BE2C (cell line): ENCODE measurements at regions not wholly inside any gene's neighbourhood (a gene's known extent, or its start where the extent isn't known, plus 50 kb on each side); places are given as distances from the start of the nearest gene placed in this dataset.

Experiments used
- DNase-seq: peaks from one replicate; pipeline ENCODE4 v3.0.0-alpha.2; 2020
- H3K27me3 ChIP-seq: fragments of 250-450 bp; sonication (Bioruptor Pico); 2 replicates; pipeline ENCODE4 v1.5.1; 2020; ENCODE audit warnings: mild to moderate bottlenecking
- H3K36me3 ChIP-seq: fragments of 250-450 bp; sonication (Bioruptor Pico); 2 replicates; pipeline ENCODE4 v1.5.1; 2020; ENCODE audit warnings: mild to moderate bottlenecking
- H3K4me1 ChIP-seq: fragments of 250-450 bp; sonication (Bioruptor Pico); 2 replicates; pipeline ENCODE4 v1.5.1; 2020
- H3K4me3 ChIP-seq: 2 replicates; pipeline ENCODE4 v1.5.1; 2011; ENCODE audit warnings: low read depth, low read length
- H3K9me3 ChIP-seq: fragments of 250-450 bp; sonication (Bioruptor Pico); 2 replicates; pipeline ENCODE4 v1.5.1; 2020
- TF ChIP-seq, protein P1 (sequence below): IDR thresholded peaks from 2 replicates; pipeline ENCODE4 v1.5.1; 2012; ENCODE audit warnings: mild to moderate bottlenecking, low read depth, low read length

- Histone ChIP-seq H3K4me3 (no peak overlapping the region), H3K27me3 (no peaks in the 10 kb centered on the region), H3K4me1 (no peaks in the 10 kb centered on the region), H3K9me3 (no peaks in the 10 kb centered on the region), H3K36me3 (no peaks in the 10 kb centered on the region)
- DNase-seq = no peak
- TF ChIP-seq, protein P1, sequence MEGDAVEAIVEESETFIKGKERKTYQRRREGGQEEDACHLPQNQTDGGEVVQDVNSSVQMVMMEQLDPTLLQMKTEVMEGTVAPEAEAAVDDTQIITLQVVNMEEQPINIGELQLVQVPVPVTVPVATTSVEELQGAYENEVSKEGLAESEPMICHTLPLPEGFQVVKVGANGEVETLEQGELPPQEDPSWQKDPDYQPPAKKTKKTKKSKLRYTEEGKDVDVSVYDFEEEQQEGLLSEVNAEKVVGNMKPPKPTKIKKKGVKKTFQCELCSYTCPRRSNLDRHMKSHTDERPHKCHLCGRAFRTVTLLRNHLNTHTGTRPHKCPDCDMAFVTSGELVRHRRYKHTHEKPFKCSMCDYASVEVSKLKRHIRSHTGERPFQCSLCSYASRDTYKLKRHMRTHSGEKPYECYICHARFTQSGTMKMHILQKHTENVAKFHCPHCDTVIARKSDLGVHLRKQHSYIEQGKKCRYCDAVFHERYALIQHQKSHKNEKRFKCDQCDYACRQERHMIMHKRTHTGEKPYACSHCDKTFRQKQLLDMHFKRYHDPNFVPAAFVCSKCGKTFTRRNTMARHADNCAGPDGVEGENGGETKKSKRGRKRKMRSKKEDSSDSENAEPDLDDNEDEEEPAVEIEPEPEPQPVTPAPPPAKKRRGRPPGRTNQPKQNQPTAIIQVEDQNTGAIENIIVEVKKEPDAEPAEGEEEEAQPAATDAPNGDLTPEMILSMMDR = no peak
These were observed 168.2 kb downstream of the ZNF518B start for GRCh38 chr4:10288830-10289537.

DNA sequence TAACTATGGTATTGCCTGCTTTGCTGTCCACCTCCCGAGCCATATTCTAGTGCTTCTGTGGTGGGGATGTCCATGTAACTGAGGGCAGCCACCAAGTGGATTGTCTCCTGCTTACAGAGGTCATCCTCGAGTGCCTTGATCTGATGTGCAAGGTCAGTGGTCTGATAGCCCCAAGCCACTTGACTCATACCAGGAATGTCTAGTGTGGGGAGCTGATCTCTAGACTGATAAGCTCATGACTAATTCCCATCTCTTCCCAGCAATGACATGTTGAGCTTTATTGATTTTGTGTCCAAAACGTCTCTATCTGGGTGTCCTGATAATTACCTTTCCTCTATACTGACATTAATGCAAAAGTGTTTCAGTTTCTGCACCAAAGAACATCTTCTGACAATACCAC is 168.4 kb upstream of the WDR1 start:
- H3K9me3 ChIP-seq = no peaks in the 10 kb centered on the region
- H3K36me3 ChIP-seq = no peaks in the 10 kb centered on the region
- TF ChIP-seq, protein P1 = no peak
- no peaks in the 10 kb centered on the region for H3K4me1 ChIP-seq
- H3K27me3 ChIP-seq = no peaks in the 10 kb centered on the region
- H3K4me3 ChIP-seq = no peak overlapping the region
- DNase-seq = no peak

GRCh38 chr4:10283761-10284160 is 167.2 kb upstream of the WDR1 start:
- DNase-seq = no peak
- TF ChIP-seq, protein P1 = no peak
- H3K9me3 ChIP-seq = no peaks in the 10 kb centered on the region

GRCh38 chr4:10281996-10282395 is 165.4 kb upstream of the WDR1 start:
- Histone ChIP-seq H3K9me3 (no peaks in the 10 kb centered on the region), H3K4me3 (no peak overlapping the region), H3K27me3 (no peaks in the 10 kb centered on the region), H3K36me3 (no peaks in the 10 kb centered on the region), H3K4me1 (no peaks in the 10 kb centered on the region)
- no peak for DNase-seq
- TF ChIP-seq, protein P1 = no peak

More at GRCh38 chr4:10283761-10284160, 167.2 kb upstream of the WDR1 start:
- Histone ChIP-seq H3K4me3 (no peak overlapping the region), H3K4me1 (no peaks in the 10 kb centered on the region), H3K36me3 (no peaks in the 10 kb centered on the region), H3K27me3 (no peaks in the 10 kb centered on the region)

- no peaks in the 10 kb centered on the region for H3K4me1 ChIP-seq
- H3K36me3 ChIP-seq = no peaks in the 10 kb centered on the region
- no peaks in the 10 kb centered on the region for H3K9me3 ChIP-seq
- DNase-seq = no peak
- H3K27me3 ChIP-seq = no peaks in the 10 kb centered on the region
- H3K4me3 ChIP-seq = no peak overlapping the region
- TF ChIP-seq, protein P1 = no peak
These were observed 162.7 kb upstream of the WDR1 start for GRCh38 chr4:10279261-10279660.

GRCh38 chr4:10278071-10278470 is 161.5 kb upstream of the WDR1 start:
- H3K36me3 ChIP-seq = no peaks in the 10 kb centered on the region
- DNase-seq = no peak
- no peak overlapping the region for H3K4me3 ChIP-seq
- H3K9me3 ChIP-seq = no peaks in the 10 kb centered on the region
- H3K4me1 ChIP-seq = no peaks in the 10 kb centered on the region
- H3K27me3 ChIP-seq = no peaks in the 10 kb centered on the region
- TF ChIP-seq, protein P1 = no peak
